Tibial nerve (tissue), 4 donors: ENCODE measurements at regions not wholly inside any gene's neighbourhood (a gene's known extent, or its start where the extent isn't known, plus 50 kb on each side); places are given as distances from the start of the nearest gene placed in this dataset.
"Not testable (repeated sequence)": the region's sequence is repeated elsewhere in the genome, so short reads cannot be mapped to it uniquely, and the experiment has no call there.

ENCODE experiments used
- EP300 ChIP-seq, 2 donors: sonication (generic); formaldehyde crosslinking; IDR thresholded peaks; one replicate each; pipeline ENCODE4 v1.6.1; 2017; ENCODE audit warnings: antibody characterized with exemption in 2 of 2, mild to moderate bottlenecking in 1 of 2
- POLR2A ChIP-seq, 2 donors: fragments of 450-650 bp; IDR thresholded peaks; one replicate each; pipeline ENCODE4 v1.6.1; 2017; ENCODE audit warnings: antibody characterized with exemption in 2 of 2, mild to moderate bottlenecking in 2 of 2, moderate library complexity in 2 of 2
- TF ChIP-seq, protein P1 (sequence below), 5 experiments: fragments of 200-600 bp in 3 of 5; fragments of 450-650 bp in 2 of 5; sonication (generic) in 3 of 5; IDR thresholded peaks; one replicate each; pipeline ENCODE4 v1.5.1; 2016 to 2019; ENCODE audit warnings: antibody characterized with exemption in 5 of 5, mild to moderate bottlenecking in 3 of 5, moderate library complexity in 2 of 5

DNA sequence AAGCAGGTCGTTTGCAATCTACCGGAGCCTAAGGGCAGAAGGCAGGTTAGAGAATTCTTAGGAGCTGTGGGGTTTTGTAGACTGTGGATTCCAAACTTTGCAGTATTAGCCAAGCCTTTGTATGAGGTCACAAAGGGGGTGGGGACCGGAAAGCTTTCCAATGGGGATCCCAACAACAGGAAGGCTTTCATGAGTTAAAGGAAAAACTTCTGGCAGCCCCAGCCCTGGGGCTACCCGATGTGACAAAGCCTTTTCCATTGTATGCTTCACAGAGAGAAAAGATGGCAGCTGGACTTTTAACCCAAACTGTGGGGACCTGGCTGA is 199.2 kb upstream of the PZP start:
- TF ChIP-seq, protein P1, sequence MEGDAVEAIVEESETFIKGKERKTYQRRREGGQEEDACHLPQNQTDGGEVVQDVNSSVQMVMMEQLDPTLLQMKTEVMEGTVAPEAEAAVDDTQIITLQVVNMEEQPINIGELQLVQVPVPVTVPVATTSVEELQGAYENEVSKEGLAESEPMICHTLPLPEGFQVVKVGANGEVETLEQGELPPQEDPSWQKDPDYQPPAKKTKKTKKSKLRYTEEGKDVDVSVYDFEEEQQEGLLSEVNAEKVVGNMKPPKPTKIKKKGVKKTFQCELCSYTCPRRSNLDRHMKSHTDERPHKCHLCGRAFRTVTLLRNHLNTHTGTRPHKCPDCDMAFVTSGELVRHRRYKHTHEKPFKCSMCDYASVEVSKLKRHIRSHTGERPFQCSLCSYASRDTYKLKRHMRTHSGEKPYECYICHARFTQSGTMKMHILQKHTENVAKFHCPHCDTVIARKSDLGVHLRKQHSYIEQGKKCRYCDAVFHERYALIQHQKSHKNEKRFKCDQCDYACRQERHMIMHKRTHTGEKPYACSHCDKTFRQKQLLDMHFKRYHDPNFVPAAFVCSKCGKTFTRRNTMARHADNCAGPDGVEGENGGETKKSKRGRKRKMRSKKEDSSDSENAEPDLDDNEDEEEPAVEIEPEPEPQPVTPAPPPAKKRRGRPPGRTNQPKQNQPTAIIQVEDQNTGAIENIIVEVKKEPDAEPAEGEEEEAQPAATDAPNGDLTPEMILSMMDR (IDR thresholded peaks at IDR 0.05): not testable (repeated sequence)
- not testable (repeated sequence) for TF ChIP-seq POLR2A, EP300 (IDR thresholded peaks at IDR 0.05)
